ENCODE measurements at regions not wholly inside any gene's neighbourhood (a gene's known extent, or its start where the extent isn't known, plus 50 kb on each side); places are given as distances from the start of the nearest gene placed in this dataset.

DNA sequence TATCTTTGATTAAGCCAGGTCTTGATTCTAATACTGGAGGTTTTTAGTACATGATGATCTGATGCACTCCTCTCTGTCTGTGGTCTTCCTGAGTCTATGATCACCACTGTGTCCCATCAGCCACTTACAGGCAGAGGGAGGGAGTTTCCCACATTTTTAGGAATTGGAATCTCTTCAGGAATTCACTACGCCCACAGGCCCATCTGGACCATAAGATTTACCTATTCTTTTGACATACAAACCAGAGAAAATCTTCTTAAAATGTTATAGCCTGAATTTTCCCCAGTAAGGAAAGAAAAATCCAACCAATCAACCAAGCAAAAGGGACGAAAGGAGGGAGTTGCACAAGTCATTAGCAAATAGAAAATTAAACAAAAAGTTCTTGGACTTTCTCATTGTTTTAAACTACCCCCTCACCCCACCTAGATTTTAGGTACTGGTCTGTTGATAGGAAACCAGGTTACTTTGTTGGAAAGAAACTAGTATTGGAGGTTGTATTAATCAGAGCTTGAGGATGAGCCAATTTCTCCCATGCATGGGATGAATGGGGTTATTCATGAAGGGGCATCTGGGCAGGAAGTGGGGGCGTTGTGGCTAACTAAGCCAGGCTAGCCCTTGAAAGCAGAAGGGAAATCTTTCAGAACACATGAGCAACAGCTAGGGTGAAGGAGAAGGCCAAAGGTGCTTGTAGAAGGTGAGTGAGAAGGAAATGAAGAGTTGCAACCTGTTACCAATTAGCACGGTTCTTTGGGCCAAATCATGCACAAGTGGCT is 328.2 kb upstream of the MEX3C start:
- TF ChIP-seq, protein P1, sequence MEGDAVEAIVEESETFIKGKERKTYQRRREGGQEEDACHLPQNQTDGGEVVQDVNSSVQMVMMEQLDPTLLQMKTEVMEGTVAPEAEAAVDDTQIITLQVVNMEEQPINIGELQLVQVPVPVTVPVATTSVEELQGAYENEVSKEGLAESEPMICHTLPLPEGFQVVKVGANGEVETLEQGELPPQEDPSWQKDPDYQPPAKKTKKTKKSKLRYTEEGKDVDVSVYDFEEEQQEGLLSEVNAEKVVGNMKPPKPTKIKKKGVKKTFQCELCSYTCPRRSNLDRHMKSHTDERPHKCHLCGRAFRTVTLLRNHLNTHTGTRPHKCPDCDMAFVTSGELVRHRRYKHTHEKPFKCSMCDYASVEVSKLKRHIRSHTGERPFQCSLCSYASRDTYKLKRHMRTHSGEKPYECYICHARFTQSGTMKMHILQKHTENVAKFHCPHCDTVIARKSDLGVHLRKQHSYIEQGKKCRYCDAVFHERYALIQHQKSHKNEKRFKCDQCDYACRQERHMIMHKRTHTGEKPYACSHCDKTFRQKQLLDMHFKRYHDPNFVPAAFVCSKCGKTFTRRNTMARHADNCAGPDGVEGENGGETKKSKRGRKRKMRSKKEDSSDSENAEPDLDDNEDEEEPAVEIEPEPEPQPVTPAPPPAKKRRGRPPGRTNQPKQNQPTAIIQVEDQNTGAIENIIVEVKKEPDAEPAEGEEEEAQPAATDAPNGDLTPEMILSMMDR (IDR thresholded peaks at IDR 0.05), result no peak
- TF ChIP-seq POLR2A (IDR thresholded peaks at IDR 0.05), result no peak

All from heart left ventricle (tissue), 13 donors.